ENCODE measurements at regions not wholly inside any gene's neighbourhood (a gene's known extent, or its start where the extent isn't known, plus 50 kb on each side); places are given as distances from the start of the nearest gene placed in this dataset.
A peak's percentile ranks its signal among the peaks of the same experiment; 100 is the strongest.

DNA sequence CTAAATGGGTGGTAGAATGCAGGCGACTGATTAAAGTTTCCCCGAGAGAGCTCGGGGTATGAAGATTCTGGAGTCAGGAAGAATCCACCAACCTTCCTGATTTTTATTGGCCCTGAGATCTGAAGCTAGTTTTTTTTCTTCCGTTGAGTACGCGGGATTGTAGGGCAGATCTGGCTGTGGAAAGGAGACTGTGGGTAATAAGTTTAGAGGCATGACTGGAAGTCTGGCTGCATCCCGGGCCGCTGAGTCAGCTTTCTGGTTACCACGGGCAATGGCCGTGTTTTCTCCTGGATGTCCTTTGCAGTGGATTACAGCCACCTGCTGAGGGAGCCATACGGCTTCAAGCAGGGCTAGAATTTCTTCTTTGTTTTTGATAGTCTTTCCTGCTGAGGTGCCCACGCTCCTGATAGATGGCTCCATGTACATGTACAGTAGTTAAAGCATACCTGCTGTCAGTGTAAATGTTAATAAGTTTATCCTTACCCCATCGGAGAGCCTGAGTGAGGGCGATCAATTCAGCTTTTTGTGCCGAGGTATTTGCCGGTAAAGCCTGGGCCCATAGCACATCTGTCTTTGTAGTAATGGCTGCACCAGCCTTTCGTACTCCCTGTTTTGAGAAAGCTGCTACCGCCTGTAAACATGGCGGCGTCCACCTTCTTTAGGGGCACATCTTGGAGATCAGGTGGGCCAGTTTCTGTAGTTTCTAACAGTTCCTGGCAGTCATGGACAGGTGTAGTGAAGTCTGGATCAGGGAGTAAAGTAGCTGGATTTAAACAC lies 154.0 kb downstream of the TRIM27 start:
- TF ChIP-seq CTCF (conservative IDR thresholded peaks at IDR 0.05; ENCODE audit: low read depth, low read length): peak; percentile 37; the same call in 1 of the 2 replicates
- no peak for TF ChIP-seq EZH2 (IDR thresholded peaks at IDR 0.05; ENCODE audit: borderline replicate concordance, low read depth, low read length, poor library complexity, severe bottlenecking)
